GM23338 (cell line): ENCODE measurements at regions not wholly inside any gene's neighbourhood (a gene's known extent, or its start where the extent isn't known, plus 50 kb on each side); places are given as distances from the start of the nearest gene placed in this dataset.

Experiments used
- ATAC-seq: fragments of 200-7000 bp; cut with Tn5 transposase; 3 replicates; pipeline ENCODE4 v1.9.1; 2020
- DNase-seq: peaks from one replicate; pipeline ENCODE4 v3.0.0-alpha.2; 2015; ENCODE audit warnings: low spot score
- H2AFZ ChIP-seq: fragments of 200-600 bp; sonication (generic); 2 replicates; pipeline ENCODE4 v1.8.0; 2016; ENCODE audit warnings: antibody characterized with exemption, mild to moderate bottlenecking, moderate library complexity
- H3F3A ChIP-seq: fragments of 200-600 bp; sonication (generic); replicated peaks from 2 replicates; pipeline ENCODE4 v1.8.0; 2017; ENCODE audit warnings: antibody characterized with exemption, mixed run types, low read depth
- H3K27ac ChIP-seq: fragments of 200-600 bp; sonication (generic); 2 replicates; pipeline ENCODE4 v1.6.1; 2016; ENCODE audit warnings: low read depth
- H3K27me3 ChIP-seq: fragments of 200-600 bp; sonication (generic); 2 replicates; pipeline ENCODE4 v1.8.0; 2016; ENCODE audit warnings: mild to moderate bottlenecking, mixed run types, moderate library complexity; ENCODE audit not compliant: insufficient read depth
- H3K36me3 ChIP-seq: fragments of 200-600 bp; sonication (generic); 2 replicates; pipeline ENCODE4 v1.8.0; 2016; ENCODE audit warnings: mild to moderate bottlenecking; ENCODE audit not compliant: insufficient read depth
- H3K4me1 ChIP-seq: fragments of 200-600 bp; sonication (generic); 2 replicates; pipeline ENCODE4 v1.8.0; 2016; ENCODE audit warnings: mild to moderate bottlenecking, moderate library complexity; ENCODE audit not compliant: insufficient read depth
- H3K4me2 ChIP-seq: fragments of 200-600 bp; sonication (generic); 2 replicates; pipeline ENCODE4 v1.7.1; 2017; ENCODE audit warnings: mixed run types
- H3K4me3 ChIP-seq: fragments of 200-600 bp; sonication (generic); 2 replicates; pipeline ENCODE4 v1.6.1; 2016; ENCODE audit warnings: mixed run types
- H3K79me2 ChIP-seq: fragments of 200-600 bp; sonication (generic); replicated peaks from 2 replicates; pipeline ENCODE4 v1.8.0; 2017; ENCODE audit warnings: mild to moderate bottlenecking; ENCODE audit not compliant: insufficient read depth
- H3K9me2 ChIP-seq: fragments of 200-600 bp; sonication (generic); 2 replicates; pipeline ENCODE4 v1.8.0; 2017; ENCODE audit not compliant: insufficient read depth
- H4K20me1 ChIP-seq: fragments of 200-600 bp; sonication (generic); replicated peaks from 2 replicates; pipeline ENCODE4 v1.8.0; 2017; ENCODE audit warnings: mild to moderate bottlenecking; ENCODE audit not compliant: insufficient read depth
- H3K27ac Mint-ChIP-seq: 2 replicates; pipeline ENCODE4 v1.8.0; 2020; ENCODE audit warnings: inconsistent platforms, mild to moderate bottlenecking, moderate library complexity, mixed read lengths
- H3K27me3 Mint-ChIP-seq: 3 replicates; pipeline ENCODE4 v1.8.0; 2022; ENCODE audit warnings: low read depth, mild to moderate bottlenecking, moderate library complexity, mixed read lengths, inconsistent platforms; ENCODE audit not compliant: insufficient read depth, poor library complexity
- H3K36me3 Mint-ChIP-seq: 3 replicates; pipeline ENCODE4 v1.8.0; 2021; ENCODE audit warnings: low read depth, mild to moderate bottlenecking, inconsistent platforms, moderate library complexity, mixed read lengths
- H3K4me1 Mint-ChIP-seq: 3 replicates; pipeline ENCODE4 v1.8.0; 2020; ENCODE audit warnings: mild to moderate bottlenecking, inconsistent platforms, mixed read lengths
- H3K4me3 Mint-ChIP-seq: 3 replicates; pipeline ENCODE4 v1.8.0; 2021; ENCODE audit warnings: moderate library complexity, mild to moderate bottlenecking, inconsistent platforms, mixed read lengths
- H3K9me3 Mint-ChIP-seq: 3 replicates; pipeline ENCODE4 v1.8.0; 2020; ENCODE audit warnings: moderate library complexity, mild to moderate bottlenecking, inconsistent platforms, mixed read lengths
- CTCF ChIP-seq, 2 experiments: fragments of 200-600 bp in 1 of 2; sonication (generic) in 1 of 2; conservative IDR thresholded peaks; 2 replicates each; pipeline versions ENCODE4 v1.5.1 to v1.6.1; 2016 to 2017; ENCODE audit warnings: antibody characterized with exemption in 2 of 2, low read depth in 2 of 2, mild to moderate bottlenecking in 2 of 2, moderate library complexity in 1 of 2
- ETS1 ChIP-seq: IDR thresholded peaks from 2 replicates; pipeline ENCODE4 v1.6.1; 2016; ENCODE audit warnings: antibody characterized with exemption
- EZH2 ChIP-seq: fragments of 200-600 bp; sonication (generic); IDR thresholded peaks from one replicate; pipeline ENCODE4 v1.8.0; 2017; ENCODE audit warnings: antibody characterized with exemption, mild to moderate bottlenecking, low read depth; ENCODE audit not compliant: unreplicated experiment
- EZH2phosphoT487 ChIP-seq: fragments of 200-600 bp; sonication (generic); IDR thresholded peaks from one replicate; pipeline ENCODE4 v1.8.1; 2018; ENCODE audit warnings: antibody characterized with exemption; ENCODE audit not compliant: unreplicated experiment
- NANOG ChIP-seq: IDR thresholded peaks from 2 replicates; pipeline ENCODE4 v1.6.1; 2016; ENCODE audit warnings: antibody characterized with exemption, borderline replicate concordance
- POLR2AphosphoS5 ChIP-seq: IDR thresholded peaks from 2 replicates; pipeline ENCODE4 v1.6.1; 2016; ENCODE audit warnings: antibody characterized with exemption, low read depth
- REST ChIP-seq: IDR thresholded peaks from one replicate; pipeline ENCODE4 v1.6.1; 2018; ENCODE audit warnings: antibody characterized with exemption; ENCODE audit not compliant: unreplicated experiment
- ZNF331 ChIP-seq: fragments of 250-450 bp; sonication (Bioruptor Pico); IDR thresholded peaks from 2 replicates; pipeline ENCODE4 v1.5.0; 2020; ENCODE audit warnings: low read depth, mild to moderate bottlenecking, moderate library complexity
- ZNF462 ChIP-seq: fragments of 250-450 bp; sonication (Bioruptor Pico); IDR thresholded peaks from 2 replicates; pipeline ENCODE4 v1.5.0; 2020; ENCODE audit warnings: mild to moderate bottlenecking, moderate library complexity

GRCh38 chr12:61524851-61525250 lies 735.4 kb upstream of the USP15 start:
- H3K36me3 ChIP-seq, result no peaks in the 10 kb centered on the region
- TF ChIP-seq REST (no peak), EZH2phosphoT487 (no peak)
- ATAC-seq (no peak), DNase-seq (no peak)
- peaks cover 7% of the 10 kb centered on the region for H3K27me3 Mint-ChIP-seq
- peaks cover 21% of the 10 kb centered on the region for H3K4me1 Mint-ChIP-seq
- no peak overlapping the region for H3K4me3 Mint-ChIP-seq
- no peaks in the 10 kb centered on the region for H3K27me3 ChIP-seq
- H2AFZ ChIP-seq, result no peak overlapping the region
- H3K4me3 ChIP-seq, result no peak overlapping the region
- H3K79me2 ChIP-seq, result no peaks in the 10 kb centered on the region
- H3K9me3 Mint-ChIP-seq, result no peaks in the 10 kb centered on the region; the same call in 2 of the 3 replicates
- no peak overlapping the region for H3K27ac ChIP-seq
- no peaks in the 10 kb centered on the region for H4K20me1 ChIP-seq
- peaks cover 5% of the 10 kb centered on the region; the same call in 1 of the 2 replicates for H3K9me2 ChIP-seq
- H3K4me1 ChIP-seq, result peaks cover 15% of the 10 kb centered on the region; the same call in 1 of the 2 replicates
- H3F3A ChIP-seq, result no peaks in the 10 kb centered on the region
- H3K27ac Mint-ChIP-seq, result no peak overlapping the region
- H3K36me3 Mint-ChIP-seq, result no peaks in the 10 kb centered on the region; the same call in 2 of the 3 replicates
- no peak overlapping the region for H3K4me2 ChIP-seq

GRCh38 chr12:61525331-61525730 lies 734.9 kb upstream of the USP15 start:
- no peak for ATAC-seq
- TF ChIP-seq ETS1 (no peak), CTCF (conservative IDR thresholded peaks at IDR 0.05; ENCODE audit: low read depth in 2 of 2) (no peak), ZNF462 (no peak), NANOG (no peak), ZNF331 (CRISPR knock-in tag) (no peak), POLR2AphosphoS5 (no peak), EZH2 (no peak)

More at GRCh38 chr12:61525331-61525730, 734.9 kb upstream of the USP15 start:
- Mint-ChIP-seq H3K4me1 (peaks cover 20% of the 10 kb centered on the region), H3K36me3 (no peaks in the 10 kb centered on the region; the same call in 2 of the 3 replicates), H3K9me3 (no peaks in the 10 kb centered on the region; the same call in 2 of the 3 replicates), H3K27ac (no peak overlapping the region), H3K27me3 (peaks cover 7% of the 10 kb centered on the region), H3K4me3 (no peak overlapping the region)
- Histone ChIP-seq H3K4me3 (no peak overlapping the region), H2AFZ (no peak overlapping the region), H3K36me3 (no peaks in the 10 kb centered on the region), H3K27ac (no peak overlapping the region), H3K4me1 (peaks cover 13% of the 10 kb centered on the region; the same call in 1 of the 2 replicates), H3K9me2 (peaks cover 5% of the 10 kb centered on the region; the same call in 1 of the 2 replicates), H3K4me2 (no peak overlapping the region), H3K27me3 (no peaks in the 10 kb centered on the region), H3K79me2 (no peaks in the 10 kb centered on the region), H3F3A (no peaks in the 10 kb centered on the region), H4K20me1 (no peaks in the 10 kb centered on the region)
- no peak for DNase-seq
